K562 (cell line): ENCODE measurements at regions not wholly inside any gene's neighbourhood (a gene's known extent, or its start where the extent isn't known, plus 50 kb on each side); places are given as distances from the start of the nearest gene placed in this dataset.

Experiments used
- ATAC-seq: fragments of 200-7000 bp; cut with Tn5 transposase; 3 replicates; pipeline ENCODE4 v1.9.1; 2020; ENCODE audit warnings: moderate library complexity
- BruUV-seq: library from RNA; stranded (reverse); fragments of 400-500 nt; replicated peaks from 2 replicates; lab custom pipeline; 2021; lab: Mats Ljungman, UMichigan
- CTCF ChIA-PET: fragments of 300-600 bp; formaldehyde crosslinking; extraction: SDS; loops from one replicate; lab custom pipeline; 2021; ENCODE audit warnings: low intra/inter-chr PET ratio; lab: Yijun Ruan, JAX
- POLR2A ChIA-PET: fragments of 300-600, 350-650 bp; sonication (Branson Sonifier 250); formaldehyde crosslinking; extraction: SDS; loops from one replicate; lab custom pipeline; 2021; ENCODE audit warnings: antibody characterized with exemption, inconsistent platforms; lab: Yijun Ruan, JAX
- DNase-seq, 4 experiments: peaks; one replicate each; pipeline versions ENCODE4 v3.0.0 to v3.0.0-alpha.2; 2011 to 2018; ENCODE audit warnings: low spot score in 3 of 4, mixed read lengths in 3 of 4; ENCODE audit errors: extremely low read depth in 1 of 4
- FAIRE-seq: peaks from 2 replicates; lab custom pipeline; 2011; peaks lifted over from hg19 to GRCh38; lab: Jason Lieb, UNC
- H2AFZ ChIP-seq: 2 replicates; pipeline ENCODE4 v1.6.0; 2011; ENCODE audit warnings: low read depth, low read length, control low read depth, inconsistent platforms
- H3K27ac ChIP-seq: fragments of 200-600 bp; 3 replicates; pipeline ENCODE4 v1.8.0; 2011; ENCODE audit warnings: low read depth, mild to moderate bottlenecking, control low read depth, inconsistent platforms, low read length, moderate library complexity, mixed read lengths; ENCODE audit errors: extremely low read depth
- H3K27me3 ChIP-seq, 2 experiments: fragments of 300-600 bp in 1 of 2; 2 replicates in 1 of 2; 3 replicates in 1 of 2; pipeline versions ENCODE4 v1.6.0 to v1.8.0; 2011; ENCODE audit warnings: inconsistent platforms in 2 of 2, low read length in 2 of 2, mild to moderate bottlenecking in 1 of 2, mixed read lengths in 1 of 2, moderate library complexity in 1 of 2; ENCODE audit not compliant: control insufficient read depth in 2 of 2, insufficient read depth in 2 of 2
- H3K36me3 ChIP-seq: fragments of 300-600 bp; 3 replicates; pipeline ENCODE4 v1.8.0; 2011; ENCODE audit warnings: mild to moderate bottlenecking, low read length, inconsistent platforms; ENCODE audit not compliant: control insufficient read depth, insufficient read depth
- H3K4me1 ChIP-seq, 2 experiments: fragments of 200-600 bp in 1 of 2; replicated peaks in 1 of 2; 2 replicates in 1 of 2; 3 replicates in 1 of 2; pipeline versions ENCODE4 v1.5.1 to v1.8.0; 2011; ENCODE audit warnings: inconsistent platforms in 2 of 2, low read length in 2 of 2, mild to moderate bottlenecking in 1 of 2, mixed read lengths in 1 of 2, moderate library complexity in 1 of 2; ENCODE audit not compliant: control insufficient read depth in 2 of 2, insufficient read depth in 2 of 2
- H3K4me2 ChIP-seq: 2 replicates; pipeline ENCODE4 v1.6.1; 2011; ENCODE audit warnings: low read length, control low read depth, inconsistent platforms, mixed read lengths; ENCODE audit not compliant: insufficient read depth
- H3K4me3 ChIP-seq: fragments of 200-600 bp; sonication (generic), shearing (Covaris generic); 2 replicates; pipeline ENCODE4 v1.5.1; 2016; ENCODE audit warnings: control low read depth, inconsistent platforms
- H3K79me2 ChIP-seq: fragments of 200-600 bp; 3 replicates; pipeline ENCODE4 v1.8.0; 2011; ENCODE audit warnings: low read length, inconsistent platforms; ENCODE audit not compliant: control insufficient read depth, insufficient read depth
- H3K9ac ChIP-seq, 2 experiments: 2 replicates each; pipeline versions ENCODE4 v1.6.0 to v1.6.1; 2011; ENCODE audit warnings: low read depth in 2 of 2, low read length in 2 of 2, control low read depth in 1 of 2, inconsistent platforms in 1 of 2, mild to moderate bottlenecking in 1 of 2, mixed read lengths in 1 of 2; ENCODE audit not compliant: insufficient read depth in 1 of 2
- H3K9me1 ChIP-seq: one replicate; pipeline ENCODE4 v1.6.0; 2011; ENCODE audit warnings: inconsistent platforms, mild to moderate bottlenecking, low read length, moderate library complexity; ENCODE audit not compliant: control insufficient read depth, insufficient read depth
- H3K9me3 ChIP-seq: replicated peaks from 2 replicates; pipeline ENCODE4 v1.5.1; 2011; ENCODE audit warnings: low read depth, low read length, inconsistent platforms; ENCODE audit not compliant: control insufficient read depth, insufficient read depth
- H4K20me1 ChIP-seq: replicated peaks from 2 replicates; pipeline ENCODE4 v1.6.1; 2011; ENCODE audit warnings: low read length, inconsistent platforms, mixed read lengths; ENCODE audit not compliant: control insufficient read depth, insufficient read depth
- CXXC5 ChIP-seq: fragments of 250-450 bp; sonication (Bioruptor Pico); IDR thresholded peaks from 2 replicates; pipeline ENCODE4 v1.8.0; 2022; ENCODE audit warnings: inconsistent platforms, mild to moderate bottlenecking, moderate library complexity
- ETV6 ChIP-seq, 3 experiments: fragments of 150-350 bp in 1 of 3; sonication (generic) in 1 of 3; formaldehyde crosslinking in 1 of 3; IDR thresholded peaks; 2 replicates each; pipeline versions ENCODE4 v1.6.1 to v1.8.0; 2014 to 2022; ENCODE audit warnings: borderline replicate concordance in 2 of 3, low read depth in 2 of 3, antibody characterized with exemption in 1 of 3, low read length in 1 of 3, mild to moderate bottlenecking in 1 of 3, missing genetic modification reagents in 1 of 3
- MAFF ChIP-seq: IDR thresholded peaks from 2 replicates; pipeline ENCODE4 v1.6.1; 2012; ENCODE audit warnings: low read length, improper control_type of control experiment
- TARDBP ChIP-seq: fragments of 450-650 bp; IDR thresholded peaks from 2 replicates; pipeline ENCODE4 v1.6.1; 2016
- ZC3H11A ChIP-seq: IDR thresholded peaks from 2 replicates; pipeline ENCODE4 v1.6.1; 2012; ENCODE audit warnings: low read depth, low read length, improper control_type of control experiment
- ZNF134 ChIP-seq: fragments of 250-450 bp; sonication (Bioruptor Pico); conservative IDR thresholded peaks from 2 replicates; pipeline ENCODE4 v1.4.0; 2020
- ZNF639 ChIP-seq, 2 experiments: fragments of 200-800 bp in 1 of 2; sonication (Bioruptor generic) in 1 of 2; sonication (generic) in 1 of 2; formaldehyde crosslinking in 1 of 2; IDR thresholded peaks in 1 of 2; conservative IDR thresholded peaks in 1 of 2; 2 replicates each; pipeline versions ENCODE4 v1.5.0 to v1.6.1; 2016 to 2020; ENCODE audit warnings: missing compliant biosample characterization in 1 of 2, missing genetic modification characterization in 1 of 2, missing genetic modification reagents in 1 of 2
- WGBS: fragments of 100-300 bp; shearing (Covaris generic); methylation state at CpG from one replicate; pipeline ENCODE4 v1.1.6; 2016; ENCODE audit warnings: low coverage, mixed read lengths; ENCODE audit not compliant: insufficient coverage; ENCODE audit errors: missing lambda C conversion rate; 5-methylcytosine and 5-hydroxymethylcytosine counted together
- in situ Hi-C: fragments of 300-500 bp; cut with MboI; formaldehyde crosslinking; loops from 4 replicates; pipeline ENCODE4 v1.15.0; 2018; ENCODE audit warnings: inconsistent platforms, mixed read lengths
- intact Hi-C: fragments of 100-400 bp; cut with micrococcal nuclease; formaldehyde crosslinking; loops from 2 replicates; pipeline ENCODE4 v1.14.2; 2022
- TF ChIP-seq, protein P1 (sequence below): fragments of 450-650 bp; IDR thresholded peaks from 2 replicates; pipeline ENCODE4 v1.6.1; 2016
- TF ChIP-seq, protein P2 (sequence below): sonication (generic); formaldehyde crosslinking; IDR thresholded peaks from 2 replicates; pipeline ENCODE4 v1.8.0; 2022; ENCODE audit warnings: mild to moderate bottlenecking, missing genetic modification reagents, borderline replicate concordance

DNA sequence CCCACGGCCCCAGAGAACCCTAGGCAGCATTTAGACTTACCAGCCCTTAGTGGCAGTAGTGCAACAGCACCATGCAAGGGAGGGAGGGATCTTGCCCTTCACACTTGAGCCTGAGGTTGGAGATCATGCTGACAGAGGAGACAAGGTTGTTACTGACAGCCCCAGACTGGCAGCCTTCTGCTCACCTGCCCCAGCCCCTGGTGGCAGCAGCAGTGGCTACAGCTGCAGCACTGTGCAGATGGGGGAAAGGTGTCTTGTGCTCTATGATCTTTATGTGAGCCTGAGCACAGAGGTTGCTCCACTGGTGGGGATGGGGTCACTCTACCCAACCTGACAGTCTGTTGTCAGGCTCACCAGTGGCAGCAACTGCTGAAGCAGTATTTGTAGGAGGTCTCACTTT lies 501.2 kb upstream of the LRRTM4 start:
- Histone ChIP-seq H3K9ac (no peak overlapping the region), H4K20me1 (no peaks in the 10 kb centered on the region), H3K9me1 (no peaks in the 10 kb centered on the region), H2AFZ (no peak overlapping the region), H3K27me3 (no peaks in the 10 kb centered on the region), H3K4me2 (no peak overlapping the region), H3K27ac (no peak overlapping the region), H3K36me3 (no peaks in the 10 kb centered on the region), H3K4me1 (no peaks in the 10 kb centered on the region), H3K9me3 (no peaks in the 10 kb centered on the region), H3K4me3 (no peak overlapping the region), H3K79me2 (no peaks in the 10 kb centered on the region)
- intact Hi-C loops = no loop called here
- no peak for DNase-seq
- no TSS peak for BruUV-seq
- POLR2A ChIA-PET = no interaction called here
- no peak for FAIRE-seq
- CTCF ChIA-PET = no interaction called here
- no peak for ATAC-seq
- WGBS = 0% methylated on average over 1 of the region's 1 CpG
- in situ Hi-C loops = no loop called here
- TF ChIP-seq ZNF639 (CRISPR knock-in tag; conservative IDR thresholded peaks at IDR 0.05 in 1 of 2, IDR thresholded peaks at IDR 0.05 in 1 of 2) (no peak), TARDBP (no peak), ETV6 (IDR thresholded peaks at IDR 0.05; ENCODE audit: borderline replicate concordance in 1 of 2, low read depth in 2 of 2, low read length in 1 of 2) (no peak), ETV6 (CRISPR knock-in tag; IDR thresholded peaks at IDR 0.05; ENCODE audit: borderline replicate concordance) (no peak), ZNF134 (no peak), CXXC5 (no peak), ZC3H11A (no peak), MAFF (no peak)
- TF ChIP-seq, protein P1, sequence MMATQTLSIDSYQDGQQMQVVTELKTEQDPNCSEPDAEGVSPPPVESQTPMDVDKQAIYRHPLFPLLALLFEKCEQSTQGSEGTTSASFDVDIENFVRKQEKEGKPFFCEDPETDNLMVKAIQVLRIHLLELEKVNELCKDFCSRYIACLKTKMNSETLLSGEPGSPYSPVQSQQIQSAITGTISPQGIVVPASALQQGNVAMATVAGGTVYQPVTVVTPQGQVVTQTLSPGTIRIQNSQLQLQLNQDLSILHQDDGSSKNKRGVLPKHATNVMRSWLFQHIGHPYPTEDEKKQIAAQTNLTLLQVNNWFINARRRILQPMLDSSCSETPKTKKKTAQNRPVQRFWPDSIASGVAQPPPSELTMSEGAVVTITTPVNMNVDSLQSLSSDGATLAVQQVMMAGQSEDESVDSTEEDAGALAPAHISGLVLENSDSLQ = no peak
- TF ChIP-seq, protein P2, sequence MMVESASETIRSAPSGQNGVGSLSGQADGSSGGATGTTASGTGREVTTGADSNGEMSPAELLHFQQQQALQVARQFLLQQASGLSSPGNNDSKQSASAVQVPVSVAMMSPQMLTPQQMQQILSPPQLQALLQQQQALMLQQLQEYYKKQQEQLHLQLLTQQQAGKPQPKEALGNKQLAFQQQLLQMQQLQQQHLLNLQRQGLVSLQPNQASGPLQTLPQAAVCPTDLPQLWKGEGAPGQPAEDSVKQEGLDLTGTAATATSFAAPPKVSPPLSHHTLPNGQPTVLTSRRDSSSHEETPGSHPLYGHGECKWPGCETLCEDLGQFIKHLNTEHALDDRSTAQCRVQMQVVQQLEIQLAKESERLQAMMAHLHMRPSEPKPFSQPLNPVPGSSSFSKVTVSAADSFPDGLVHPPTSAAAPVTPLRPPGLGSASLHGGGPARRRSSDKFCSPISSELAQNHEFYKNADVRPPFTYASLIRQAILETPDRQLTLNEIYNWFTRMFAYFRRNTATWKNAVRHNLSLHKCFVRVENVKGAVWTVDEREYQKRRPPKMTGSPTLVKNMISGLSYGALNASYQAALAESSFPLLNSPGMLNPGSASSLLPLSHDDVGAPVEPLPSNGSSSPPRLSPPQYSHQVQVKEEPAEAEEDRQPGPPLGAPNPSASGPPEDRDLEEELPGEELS = no peak
